Suprapubic skin (tissue), 3 donors: ENCODE measurements at regions not wholly inside any gene's neighbourhood (a gene's known extent, or its start where the extent isn't known, plus 50 kb on each side); places are given as distances from the start of the nearest gene placed in this dataset.

ENCODE experiments used
- POLR2A ChIP-seq, 2 donors: fragments of 450-650 bp; IDR thresholded peaks; one replicate each; pipeline ENCODE4 v1.6.1; 2017; ENCODE audit warnings: antibody characterized with exemption in 2 of 2, mild to moderate bottlenecking in 2 of 2, moderate library complexity in 2 of 2
- TF ChIP-seq, protein P1 (sequence below), 2 donors: fragments of 200-600 bp in 1 of 2; fragments of 450-650 bp in 1 of 2; sonication (generic) in 1 of 2; IDR thresholded peaks; one replicate each; pipeline ENCODE4 v1.5.1; 2016 to 2019; ENCODE audit warnings: antibody characterized with exemption in 2 of 2, mild to moderate bottlenecking in 1 of 2, moderate library complexity in 1 of 2

GRCh38 chr7:70937424-70937823 lies 194.5 kb upstream of the GALNT17 start:
- TF ChIP-seq, protein P1, sequence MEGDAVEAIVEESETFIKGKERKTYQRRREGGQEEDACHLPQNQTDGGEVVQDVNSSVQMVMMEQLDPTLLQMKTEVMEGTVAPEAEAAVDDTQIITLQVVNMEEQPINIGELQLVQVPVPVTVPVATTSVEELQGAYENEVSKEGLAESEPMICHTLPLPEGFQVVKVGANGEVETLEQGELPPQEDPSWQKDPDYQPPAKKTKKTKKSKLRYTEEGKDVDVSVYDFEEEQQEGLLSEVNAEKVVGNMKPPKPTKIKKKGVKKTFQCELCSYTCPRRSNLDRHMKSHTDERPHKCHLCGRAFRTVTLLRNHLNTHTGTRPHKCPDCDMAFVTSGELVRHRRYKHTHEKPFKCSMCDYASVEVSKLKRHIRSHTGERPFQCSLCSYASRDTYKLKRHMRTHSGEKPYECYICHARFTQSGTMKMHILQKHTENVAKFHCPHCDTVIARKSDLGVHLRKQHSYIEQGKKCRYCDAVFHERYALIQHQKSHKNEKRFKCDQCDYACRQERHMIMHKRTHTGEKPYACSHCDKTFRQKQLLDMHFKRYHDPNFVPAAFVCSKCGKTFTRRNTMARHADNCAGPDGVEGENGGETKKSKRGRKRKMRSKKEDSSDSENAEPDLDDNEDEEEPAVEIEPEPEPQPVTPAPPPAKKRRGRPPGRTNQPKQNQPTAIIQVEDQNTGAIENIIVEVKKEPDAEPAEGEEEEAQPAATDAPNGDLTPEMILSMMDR (IDR thresholded peaks at IDR 0.05): no peak
- TF ChIP-seq POLR2A (IDR thresholded peaks at IDR 0.05): no peak
